ENCODE measurements at regions not wholly inside any gene's neighbourhood (a gene's known extent, or its start where the extent isn't known, plus 50 kb on each side); places are given as distances from the start of the nearest gene placed in this dataset.
"Not testable (repeated sequence)": the region's sequence is repeated elsewhere in the genome, so short reads cannot be mapped to it uniquely, and the experiment has no call there.

DNA sequence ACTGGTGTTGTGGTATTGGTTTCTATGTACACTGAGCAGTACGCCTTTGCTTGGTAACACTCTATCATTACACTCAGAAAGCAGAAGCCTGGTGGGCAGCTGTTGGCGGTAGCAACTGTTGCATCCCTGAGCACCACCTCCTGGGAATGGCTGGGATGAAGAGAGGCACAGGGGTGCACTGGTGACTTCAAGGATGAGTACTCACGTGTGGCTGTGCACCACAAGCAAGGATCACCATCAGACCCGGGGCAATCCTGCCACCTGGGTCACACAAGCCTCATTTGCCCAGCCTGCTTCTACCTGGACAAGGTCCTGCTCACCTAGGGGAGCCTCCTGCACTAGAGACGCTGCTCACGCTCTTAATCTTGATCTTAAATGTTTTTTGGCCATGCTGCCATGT, 336.4 kb downstream of the SI start:
- DNase-seq = no peak

DNA sequence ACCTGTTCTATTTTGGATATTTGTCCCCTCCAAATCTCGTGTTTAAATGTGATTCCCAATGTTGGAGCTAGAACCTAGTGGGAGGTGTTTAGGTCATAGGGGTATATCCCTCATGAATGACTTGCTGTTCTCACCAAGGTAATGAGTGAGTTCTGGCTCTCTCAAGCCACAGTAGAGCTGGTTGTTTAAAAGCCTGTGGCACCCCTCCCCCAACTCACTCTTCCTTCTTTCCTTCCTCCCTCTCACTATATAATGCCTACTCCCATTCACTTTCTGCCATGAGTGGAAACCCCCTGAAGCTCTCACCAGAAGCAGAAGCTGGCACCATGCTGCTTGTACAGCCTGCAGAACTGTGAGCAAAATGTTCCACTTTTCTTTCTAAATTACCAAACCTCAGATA, 341.1 kb downstream of the SI start:
- no peak for DNase-seq

DNA sequence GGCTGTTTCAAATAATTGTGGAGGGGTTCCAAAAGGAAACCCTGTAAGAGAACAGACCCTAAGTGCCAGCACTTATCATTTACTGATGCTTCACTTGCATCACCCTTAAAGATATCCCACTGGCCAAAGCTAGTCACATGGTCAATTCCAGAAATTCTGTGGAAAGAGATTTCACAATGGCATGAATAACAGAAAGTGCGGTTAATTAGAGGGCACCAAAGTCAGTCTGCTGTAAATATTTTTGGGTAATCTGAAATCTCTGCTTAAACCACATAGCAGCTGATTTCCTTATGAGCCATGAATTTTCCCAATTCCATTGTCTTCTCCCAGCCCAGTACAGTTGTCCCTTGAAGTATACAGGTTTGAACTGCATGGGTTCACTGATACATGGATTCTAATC, 346.1 kb downstream of the SI start:
- DNase-seq = no peak

DNA sequence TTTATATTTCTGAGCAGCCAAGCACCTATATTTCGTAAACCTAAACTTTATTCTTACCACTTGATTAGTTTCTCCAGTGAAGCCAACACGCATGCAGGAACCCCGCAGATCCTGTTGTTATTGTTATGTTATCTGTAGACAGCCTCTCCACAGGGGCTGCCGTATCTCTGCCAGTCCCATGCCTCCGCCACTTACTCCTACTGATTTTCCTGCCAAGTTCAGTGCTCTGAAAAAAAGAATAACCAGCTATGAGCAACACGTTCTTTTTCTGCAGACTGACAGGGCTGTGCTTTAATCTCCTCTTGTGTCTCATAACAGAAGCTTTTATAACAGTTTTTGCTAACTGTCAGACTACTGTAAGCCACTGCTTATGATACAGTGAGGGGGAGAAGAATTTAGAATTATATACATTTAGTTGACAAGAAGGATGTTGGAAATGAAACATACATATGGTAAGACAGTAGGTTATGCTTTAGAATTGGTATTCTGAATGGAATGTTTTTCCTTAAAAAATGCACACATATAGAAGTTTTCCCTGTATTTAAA, 347.4 kb downstream of the SI start:
- no peak for DNase-seq

DNA sequence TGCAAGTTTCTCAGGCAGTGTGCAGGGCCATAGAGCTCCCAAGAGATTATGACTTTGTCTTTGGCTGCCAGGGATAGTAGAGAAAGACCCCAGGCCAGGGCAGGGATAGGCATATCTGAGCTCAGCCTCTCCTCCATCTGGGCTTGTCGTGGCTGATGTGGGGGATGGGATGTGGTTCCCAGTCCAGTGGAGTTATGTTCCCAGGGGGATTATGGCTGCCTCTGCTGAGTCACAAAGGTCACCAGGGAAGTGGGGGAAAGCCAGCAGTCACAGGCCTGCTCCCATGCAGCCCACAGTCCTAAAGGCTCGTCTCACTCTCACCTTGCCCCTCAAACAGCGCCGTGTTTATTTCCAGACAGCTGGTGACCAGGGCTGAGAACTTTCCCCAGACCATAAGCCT, 354.9 kb downstream of the SI start:
- DNase-seq = no peak

DNA sequence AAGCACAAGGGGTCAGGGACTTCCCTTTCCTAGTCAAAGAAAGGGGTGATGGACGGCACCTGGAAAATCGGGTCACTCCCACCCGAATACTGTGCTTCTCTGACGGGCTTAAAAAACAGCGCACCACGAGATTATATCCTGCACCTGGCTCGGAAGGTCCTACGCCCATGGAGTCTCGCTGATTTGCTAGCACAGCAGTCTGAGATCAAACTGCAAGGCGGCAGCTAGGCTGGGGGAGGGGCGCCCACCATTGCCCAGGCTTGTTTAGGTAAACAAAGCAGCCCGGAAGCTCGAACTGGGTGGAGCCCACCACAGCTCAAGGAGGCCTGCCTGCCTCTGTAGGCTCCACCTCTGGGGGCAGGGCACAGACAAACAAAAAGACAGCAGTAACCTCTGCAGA, 375.5 kb downstream of the SI start:
- DNase-seq = not testable (repeated sequence)

DNA sequence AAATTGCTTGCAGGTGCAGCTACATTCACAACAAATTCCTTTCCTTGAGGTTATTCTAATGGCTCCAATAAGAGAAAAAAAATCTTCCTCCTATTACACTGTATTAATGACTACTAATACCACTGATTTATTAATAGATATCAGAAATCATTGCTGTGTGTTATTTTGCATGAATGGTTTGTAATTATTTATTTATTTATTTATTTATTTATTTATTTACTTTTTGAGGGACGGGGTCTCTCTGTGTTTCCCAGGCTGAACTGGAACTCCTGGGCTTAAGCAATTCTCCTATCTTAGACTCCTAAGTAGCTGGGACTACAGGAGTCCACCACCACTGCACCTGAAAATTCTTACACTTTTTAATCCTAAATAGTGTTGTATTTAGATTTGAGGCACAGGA, 390.4 kb downstream of the SI start:
- no peak for DNase-seq

DNA sequence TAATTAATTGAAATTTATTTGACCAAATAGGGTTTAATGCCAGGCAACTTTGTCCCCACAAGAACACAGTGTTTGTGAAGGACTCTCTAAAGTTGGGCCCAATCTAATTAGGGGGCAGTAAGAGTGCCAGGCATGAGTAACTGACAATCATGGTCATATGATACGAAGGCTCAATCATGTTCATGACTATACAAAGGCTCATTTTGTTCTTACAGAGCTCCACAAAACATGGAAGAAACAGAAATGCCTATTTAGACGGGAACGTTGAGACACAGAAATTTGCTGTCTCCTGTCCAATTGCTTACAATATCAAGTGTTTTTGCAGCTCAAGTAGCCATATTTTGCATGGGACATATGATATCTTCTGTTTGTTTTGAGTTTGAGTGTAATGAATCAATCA, 391.1 kb downstream of the SI start:
- no peak for DNase-seq

DNA sequence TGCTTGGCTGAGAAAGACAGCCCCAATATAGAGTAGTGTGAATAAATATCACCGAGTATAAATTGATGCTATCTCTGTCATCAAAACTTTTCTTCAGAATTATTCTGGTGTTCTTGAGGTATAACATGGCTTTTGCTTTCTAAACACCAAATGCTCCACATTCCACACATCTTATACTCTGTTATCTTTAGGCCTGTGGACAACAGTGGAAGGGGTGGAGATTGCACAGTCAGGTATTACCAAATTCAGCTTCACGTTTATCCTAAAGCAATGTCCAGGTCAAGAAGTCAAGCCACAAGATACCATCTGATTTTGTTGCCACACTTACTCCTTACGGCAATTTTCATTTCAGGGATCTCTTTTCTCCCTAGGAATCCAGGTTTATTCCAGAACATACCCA, 394.8 kb downstream of the SI start:
- no peak for DNase-seq

DNA sequence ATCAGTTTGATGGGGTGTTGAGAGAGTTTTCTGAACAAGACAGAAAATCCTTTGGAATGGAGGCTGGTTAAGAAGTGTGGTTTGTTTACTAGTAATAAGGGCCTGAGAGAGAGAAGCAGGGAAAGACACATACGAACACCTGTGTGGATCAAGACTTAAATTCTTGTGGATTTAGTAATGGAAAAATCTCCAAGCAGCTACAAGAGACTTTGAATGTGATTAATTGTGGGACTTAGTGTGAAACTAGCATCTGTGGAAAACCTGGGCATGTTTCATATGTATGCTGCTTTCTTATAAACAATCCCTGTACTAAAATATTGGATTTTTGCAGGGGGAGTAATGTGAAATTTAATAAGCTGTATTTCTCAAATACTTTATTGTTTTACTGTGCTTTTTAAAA, 399.1 kb downstream of the SI start:
- DNase-seq = no peak

DNA sequence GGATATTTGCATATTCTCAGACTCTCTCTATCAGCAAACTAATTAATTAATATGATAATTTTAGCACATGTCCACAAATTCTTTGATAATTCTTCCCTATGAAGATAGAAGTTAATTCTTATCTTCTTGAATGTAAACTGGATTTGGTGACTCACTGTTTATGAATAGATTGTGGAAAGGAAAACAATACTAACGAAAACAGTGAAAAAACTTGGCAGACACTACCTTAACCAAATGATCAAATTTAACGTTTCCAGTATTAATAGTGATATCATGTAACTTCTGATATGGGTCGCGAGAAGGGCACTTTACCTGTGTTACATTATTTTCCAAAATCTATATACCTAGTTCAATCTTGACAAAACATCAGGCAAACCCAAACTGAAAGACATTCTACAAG, 401.0 kb downstream of the SI start:
- DNase-seq = no peak

DNA sequence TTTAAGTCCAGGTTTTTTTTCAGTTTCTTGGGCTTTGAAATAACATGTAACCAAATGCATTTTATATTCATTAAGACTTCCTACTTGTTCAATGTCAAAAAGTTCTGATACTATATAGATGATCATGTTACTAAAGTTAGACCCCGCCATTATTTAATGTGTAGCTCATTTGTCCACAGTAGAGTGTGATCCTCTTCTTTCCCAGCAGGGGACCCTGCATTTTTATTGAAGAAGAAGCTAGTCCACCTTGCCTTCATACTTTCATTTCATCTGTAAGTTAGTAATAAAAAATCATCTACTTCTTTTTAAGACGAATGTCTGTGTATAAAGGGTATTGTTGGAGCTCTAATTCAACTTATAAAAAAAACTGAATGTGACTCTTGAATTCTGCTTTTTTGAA, 404.6 kb downstream of the SI start:
- DNase-seq = no peak

DNA sequence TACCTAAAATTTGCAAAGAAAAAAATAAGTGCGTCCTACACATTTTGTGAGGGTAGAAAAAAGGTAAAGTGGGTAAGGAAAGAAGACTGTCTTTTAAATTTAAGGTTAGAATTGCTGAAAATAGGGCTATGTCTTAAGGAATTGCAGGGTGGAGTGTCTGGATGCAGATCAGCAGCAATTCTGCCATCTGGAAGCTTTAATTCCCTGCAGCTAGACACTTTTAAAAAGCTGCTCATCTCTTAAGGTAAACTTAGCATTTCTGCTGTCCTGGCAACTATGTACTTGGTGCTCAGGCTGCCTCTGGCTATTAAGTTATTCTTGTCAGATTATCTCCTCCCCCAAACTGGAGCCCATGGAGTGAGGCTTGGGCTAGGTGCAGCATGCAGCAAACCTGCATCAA, 420.2 kb downstream of the SI start:
- no peak for DNase-seq

DNA sequence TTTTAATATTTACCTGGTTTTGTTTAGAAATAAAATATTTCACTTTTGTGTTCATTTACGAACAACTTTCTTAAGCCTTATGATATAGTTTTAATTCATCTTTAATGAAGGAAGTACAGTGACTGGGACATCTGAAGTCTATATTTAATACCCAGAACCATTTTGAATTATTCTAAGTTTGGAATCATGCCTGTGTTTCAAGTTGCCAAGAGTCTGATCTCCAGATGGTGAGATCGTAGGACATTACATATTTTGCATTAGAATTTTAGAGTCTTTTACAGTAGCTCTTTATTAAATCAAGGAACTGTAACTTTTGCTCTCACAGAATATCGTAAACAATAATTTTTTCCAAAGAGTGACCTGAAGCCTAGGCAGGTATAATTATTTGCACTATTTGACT, 420.7 kb downstream of the SI start:
- no peak for DNase-seq

DNA sequence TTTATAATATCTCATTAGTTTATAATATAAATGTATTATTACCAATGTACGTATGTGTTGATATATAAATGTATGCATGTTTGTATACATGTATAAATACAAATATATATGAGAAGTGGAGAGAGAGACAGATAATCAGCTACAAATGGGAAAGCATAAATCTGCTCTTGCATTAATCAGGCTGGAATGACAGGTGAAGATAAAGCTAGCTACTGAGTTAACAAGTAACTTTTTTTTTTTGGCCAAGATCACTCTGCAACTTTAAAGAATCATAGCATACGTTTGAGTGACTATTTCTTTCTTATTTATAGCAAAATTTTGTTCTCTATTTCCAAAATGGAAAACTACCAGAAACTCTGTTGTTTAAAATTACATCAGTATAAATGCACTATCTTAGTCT, 422.8 kb downstream of the SI start:
- no peak for DNase-seq

DNA sequence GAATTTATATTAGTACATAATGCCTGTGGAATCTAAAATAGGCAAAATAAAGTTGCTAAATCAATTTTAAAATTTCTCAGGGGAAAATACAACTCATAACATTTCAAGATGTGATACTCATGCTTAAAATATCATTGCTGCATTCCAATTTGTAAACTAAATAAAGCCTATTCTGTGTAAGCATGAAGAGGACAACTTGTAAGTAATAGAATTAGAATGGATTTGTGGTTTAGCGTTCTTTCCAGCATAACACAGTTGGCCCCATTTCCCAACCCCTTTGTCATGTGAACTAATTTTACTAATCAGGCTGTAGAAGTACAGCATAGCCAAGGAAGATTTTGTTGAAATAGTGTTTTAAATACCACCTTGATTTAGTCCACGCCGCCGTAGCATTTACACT, 437.2 kb downstream of the SI start:
- no peak for DNase-seq

DNA sequence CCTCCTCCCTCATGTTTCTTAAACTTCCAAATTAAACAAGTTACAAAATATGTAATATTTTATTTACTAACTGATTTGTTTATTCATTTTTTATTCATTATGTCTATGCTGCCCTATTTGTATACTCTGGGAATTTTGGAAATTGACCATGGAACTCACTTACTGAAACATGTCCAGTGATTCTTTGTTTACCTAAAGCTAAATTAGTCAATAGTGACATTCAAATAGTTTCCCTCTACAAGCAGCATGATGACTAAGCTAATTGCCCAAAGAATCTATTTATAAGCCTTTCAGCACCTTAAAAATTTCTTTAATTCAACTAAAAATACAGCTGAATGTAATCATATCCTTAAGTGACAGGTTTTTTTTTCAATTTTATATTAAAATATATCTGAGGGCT, 437.7 kb downstream of the SI start:
- DNase-seq = no peak

DNA sequence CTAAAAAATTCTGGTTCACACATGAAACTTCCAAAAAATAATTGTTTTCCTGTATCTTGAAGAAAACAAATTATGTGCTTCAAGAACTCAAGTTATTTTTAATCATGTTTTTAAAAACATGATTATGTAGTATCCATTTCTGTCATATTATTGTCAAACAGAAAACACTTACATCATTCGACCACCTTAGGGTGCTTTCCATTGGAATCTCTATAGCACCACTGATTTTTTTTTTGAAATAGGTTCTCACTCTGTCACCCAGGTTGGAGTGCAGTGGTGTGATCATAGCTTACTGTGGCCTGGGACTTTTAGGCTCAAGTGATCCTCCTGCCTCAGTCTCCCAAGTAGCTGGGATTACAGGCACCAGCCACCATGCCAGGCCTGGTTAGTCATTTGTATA, 457.3 kb downstream of the SI start:
- no peak for DNase-seq

DNA sequence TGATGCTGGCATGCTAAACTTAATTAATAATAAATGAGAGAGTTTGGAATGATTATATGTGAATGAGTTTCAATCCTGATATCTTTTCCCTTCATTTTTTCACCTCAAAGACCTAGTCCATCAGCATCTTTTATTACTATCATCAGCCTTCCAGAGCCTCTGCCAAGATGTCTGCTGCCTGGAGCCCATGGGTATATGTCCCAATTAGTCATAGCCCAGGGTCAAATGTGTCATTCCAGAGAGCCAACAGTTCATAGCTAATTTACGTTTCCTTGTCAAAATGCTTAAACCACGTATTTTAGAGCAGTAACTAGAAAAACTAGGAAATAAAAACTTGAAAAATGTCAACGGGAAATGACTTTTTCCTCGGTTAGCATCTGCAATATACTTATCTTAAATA, 457.9 kb downstream of the SI start:
- no peak for DNase-seq

DNA sequence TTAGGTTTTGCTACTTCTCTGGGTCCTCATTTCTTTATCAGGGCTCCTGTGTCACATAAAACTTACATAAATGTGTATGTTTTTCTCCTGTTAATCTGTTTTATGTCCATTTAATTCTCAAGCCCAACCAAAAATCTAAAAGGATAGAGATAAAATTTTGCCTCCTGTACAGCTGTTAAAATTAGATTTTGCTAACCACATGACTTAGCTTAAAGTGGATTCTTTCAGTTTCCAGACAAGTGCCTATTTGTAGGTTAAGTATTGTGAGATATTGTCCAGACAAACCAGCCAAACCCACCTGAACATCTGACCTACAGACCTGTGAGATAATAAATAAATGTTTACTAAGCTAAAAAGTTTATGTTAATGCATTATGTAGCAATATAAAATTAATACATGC, 465.5 kb downstream of the SI start:
- DNase-seq = no peak

DNA sequence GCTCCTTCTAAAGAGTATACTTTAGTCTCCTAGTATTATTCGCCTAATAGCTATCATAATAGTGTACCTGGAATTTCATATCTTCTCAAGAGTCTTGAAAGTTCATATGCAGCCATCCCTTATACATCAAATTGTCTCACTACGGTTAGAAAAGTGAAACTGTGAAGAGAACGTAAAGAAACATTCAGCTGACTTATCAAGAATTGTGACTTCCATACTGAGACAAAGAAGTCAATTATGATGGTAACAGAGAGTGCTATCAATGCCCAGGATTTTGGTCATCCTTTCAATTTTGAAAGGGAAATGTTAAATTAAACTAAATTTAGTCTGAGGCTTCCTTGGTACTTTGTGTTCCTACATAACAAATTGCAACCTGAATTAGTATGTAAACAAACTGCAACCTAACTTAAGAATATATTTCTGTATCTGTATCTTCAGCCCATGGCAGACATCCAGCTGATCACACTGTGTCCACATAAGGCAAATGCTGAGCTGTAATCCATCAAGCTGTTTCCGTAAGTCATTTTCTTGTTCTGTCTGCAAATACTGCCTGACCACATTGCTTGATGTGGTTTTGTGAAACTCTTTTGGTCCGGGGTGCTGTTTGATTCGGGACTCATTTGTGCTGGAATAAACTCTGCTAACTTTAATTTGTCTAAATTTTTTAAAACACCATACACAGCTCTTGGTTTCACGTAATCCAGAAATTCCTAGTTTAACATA, 469.6 kb downstream of the SI start:
- no peak for DNase-seq

DNA sequence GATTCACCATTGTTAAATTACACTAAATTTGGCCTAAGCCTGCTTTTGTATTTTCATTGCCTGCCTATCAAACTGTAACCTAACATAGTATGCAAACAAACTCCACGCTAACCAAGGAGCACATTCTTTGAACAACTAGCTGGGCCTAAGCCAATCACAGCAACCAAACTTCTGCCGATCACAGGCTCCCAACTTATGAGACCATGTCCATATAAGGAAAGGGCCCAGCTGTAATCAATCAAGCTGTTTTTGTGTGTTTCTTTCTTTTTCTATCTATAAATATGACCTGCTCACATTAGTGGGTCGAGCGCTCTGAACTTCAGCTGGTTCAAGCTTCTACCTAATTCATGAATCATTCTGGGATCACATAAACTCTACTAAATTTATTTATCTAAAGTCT, 473.6 kb downstream of the SI start:
- no peak for DNase-seq

DNA sequence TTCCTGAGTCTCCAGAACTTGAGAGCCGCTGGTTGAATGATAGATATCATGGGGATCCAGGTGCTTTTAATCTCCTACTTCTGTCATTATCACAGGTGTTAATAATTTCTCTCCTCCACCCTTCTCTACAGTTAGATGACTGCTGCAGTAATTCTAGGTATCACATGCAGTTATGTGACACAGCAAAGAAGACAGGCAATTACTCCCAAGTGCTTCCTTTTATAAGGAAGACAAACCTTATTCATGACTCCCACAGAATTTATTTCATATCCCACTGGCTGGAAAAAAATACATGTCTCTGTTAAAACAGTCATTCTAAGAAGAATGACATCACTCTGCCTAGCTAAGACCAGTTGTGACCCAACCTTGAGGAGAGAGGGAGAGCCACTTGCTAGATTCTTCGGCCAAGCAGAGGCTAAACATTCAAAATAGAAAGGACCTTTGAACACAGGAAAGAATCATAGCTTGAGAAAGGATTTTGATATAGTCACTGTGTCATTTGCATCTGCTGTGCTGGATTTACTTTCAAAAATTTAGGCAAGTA, 500.6 kb downstream of the SI start:
- no peak for DNase-seq

DNA sequence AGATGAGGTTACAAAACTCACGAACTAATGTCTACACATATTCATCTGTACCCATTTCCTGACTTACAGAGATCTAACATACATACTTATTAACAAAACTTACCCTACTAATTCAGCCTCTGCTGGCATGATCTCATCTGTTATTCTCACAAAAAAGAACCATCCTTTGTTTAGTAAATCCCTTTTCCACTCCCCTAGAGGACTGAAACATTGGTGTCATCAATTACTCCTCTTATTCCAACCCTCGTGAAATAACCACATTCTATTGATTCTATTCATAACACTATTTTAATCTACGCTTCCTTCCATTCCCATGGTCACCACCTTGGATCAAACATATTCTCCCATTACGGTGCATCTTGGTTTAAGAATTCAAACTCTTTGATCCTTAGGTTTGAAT, 505.9 kb downstream of the SI start:
- no peak for DNase-seq

DNA sequence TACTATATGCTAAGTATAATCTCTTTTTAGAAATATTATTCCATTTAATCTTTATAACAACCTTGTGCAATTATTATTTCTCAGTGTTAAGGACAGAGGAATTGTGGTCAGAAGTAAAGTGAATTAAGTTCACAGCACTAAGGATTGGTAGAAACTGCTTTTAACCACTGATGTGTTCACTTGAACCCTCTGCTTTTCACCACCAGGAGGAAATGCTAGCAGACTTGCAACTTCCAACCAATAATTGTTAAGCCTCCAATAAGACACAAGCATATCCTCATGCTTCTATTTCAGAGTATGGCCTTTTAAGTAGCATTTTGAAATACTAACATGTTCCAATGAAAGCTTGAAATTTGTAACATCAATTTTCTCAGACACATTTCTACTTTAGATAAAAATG, 527.4 kb downstream of the SI start:
- no peak for DNase-seq
